GM21390 (cell line): ENCODE measurements at regions not wholly inside any gene's neighbourhood (a gene's known extent, or its start where the extent isn't known, plus 50 kb on each side); places are given as distances from the start of the nearest gene placed in this dataset.

Source experiments
- ATAC-seq: cut with Tn5 transposase; IDR thresholded peaks from one replicate; pipeline ENCODE4 v1.9.1; 2021; ENCODE audit not compliant: unreplicated experiment

- ATAC-seq = no peak
These were observed 92.0 kb upstream of the TPM1 start for GRCh38 chr15:62950462-62950931.

GRCh38 chr15:62951481-62951880, 91.1 kb upstream of the TPM1 start:
- ATAC-seq = no peak

GRCh38 chr15:62953021-62953420, 89.5 kb upstream of the TPM1 start:
- no peak for ATAC-seq

- no peak for ATAC-seq
These were observed 89.0 kb upstream of the TPM1 start for GRCh38 chr15:62953496-62954045.

GRCh38 chr15:62957130-62957529, 85.4 kb upstream of the TPM1 start:
- ATAC-seq = no peak

GRCh38 chr15:62958528-62959363, 83.8 kb upstream of the TPM1 start:
- no peak for ATAC-seq

- no peak for ATAC-seq
These were observed 81.4 kb upstream of the TPM1 start for GRCh38 chr15:62961134-62961533.

- no peak for ATAC-seq
These were observed 80.2 kb upstream of the TPM1 start for GRCh38 chr15:62962101-62962995.

- ATAC-seq = no peak
These were observed 78.3 kb upstream of the TPM1 start for GRCh38 chr15:62964251-62964650.

GRCh38 chr15:62966294-62967078, 76.1 kb upstream of the TPM1 start:
- ATAC-seq = no peak

GRCh38 chr15:62968699-62969098, 73.8 kb upstream of the TPM1 start:
- ATAC-seq = no peak

- ATAC-seq = no peak
These were observed 73.0 kb upstream of the TPM1 start for GRCh38 chr15:62969442-62970089.

- ATAC-seq = no peak
These were observed 69.7 kb upstream of the TPM1 start for GRCh38 chr15:62972814-62973213.

GRCh38 chr15:62975515-62975914, 67.0 kb upstream of the TPM1 start:
- no peak for ATAC-seq

GRCh38 chr15:62976301-62976881, 66.2 kb upstream of the TPM1 start:
- ATAC-seq = no peak

GRCh38 chr15:62977952-62978811, 64.4 kb upstream of the TPM1 start:
- ATAC-seq = no peak

- ATAC-seq = no peak
These were observed 63.3 kb upstream of the TPM1 start for GRCh38 chr15:62979252-62979651.

- no peak for ATAC-seq
These were observed 61.5 kb upstream of the TPM1 start for GRCh38 chr15:62981071-62981470.

- no peak for ATAC-seq
These were observed 58.6 kb upstream of the TPM1 start for GRCh38 chr15:62983956-62984355.
